HFFc6 (cell line): ENCODE measurements at regions not wholly inside any gene's neighbourhood (a gene's known extent, or its start where the extent isn't known, plus 50 kb on each side); places are given as distances from the start of the nearest gene placed in this dataset.

Experiments
- DNase-seq: peaks from one replicate; pipeline ENCODE4 v3.0.0-alpha.2; 2018
- H3K27ac Mint-ChIP-seq: 2 replicates; pipeline ENCODE4 v1.8.0; 2020; ENCODE audit warnings: mild to moderate bottlenecking, mixed read lengths
- H3K27me3 Mint-ChIP-seq: 2 replicates; pipeline ENCODE4 v1.8.0; 2021; ENCODE audit warnings: mild to moderate bottlenecking, moderate library complexity, mixed read lengths; ENCODE audit not compliant: insufficient read depth
- H3K36me3 Mint-ChIP-seq: 2 replicates; pipeline ENCODE4 v1.8.0; 2021; ENCODE audit warnings: low read depth, mixed read lengths
- H3K4me1 Mint-ChIP-seq: 2 replicates; pipeline ENCODE4 v1.8.0; 2020; ENCODE audit warnings: low read depth, mixed read lengths
- H3K4me3 Mint-ChIP-seq: 2 replicates; pipeline ENCODE4 v1.8.0; 2020; ENCODE audit warnings: mild to moderate bottlenecking, moderate library complexity, mixed read lengths
- H3K9me3 Mint-ChIP-seq: 2 replicates; pipeline ENCODE4 v1.8.0; 2020; ENCODE audit warnings: mild to moderate bottlenecking, mixed read lengths
- CTCF ChIP-seq: fragments of 200-600 bp; sonication (generic); IDR thresholded peaks from 2 replicates; pipeline ENCODE4 v1.5.0; 2021; ENCODE audit warnings: antibody characterized with exemption, mild to moderate bottlenecking

- H3K36me3 Mint-ChIP-seq, result peaks cover 4% of the 10 kb centered on the region; the same call in 1 of the 2 replicates
- H3K4me3 Mint-ChIP-seq, result peak overlapping the region; percentile 59
- no peaks in the 10 kb centered on the region for H3K9me3 Mint-ChIP-seq
Observed at GRCh38 chr2:64262816-64263215, 118.6 kb upstream of the PELI1 start.

GRCh38 chr2:64263315-64263714, 119.1 kb upstream of the PELI1 start:
- Mint-ChIP-seq H3K4me3 (peak overlapping the region; percentile 59), H3K9me3 (no peaks in the 10 kb centered on the region), H3K4me1 (peaks cover 48% of the 10 kb centered on the region), H3K36me3 (peaks cover 4% of the 10 kb centered on the region; the same call in 1 of the 2 replicates), H3K27ac (no peak overlapping the region), H3K27me3 (peaks cover 5% of the 10 kb centered on the region; the same call in 1 of the 2 replicates)
- DNase-seq, result peak; percentile 74
- TF ChIP-seq CTCF, result no peak

More at GRCh38 chr2:64262816-64263215, 118.6 kb upstream of the PELI1 start:
- TF ChIP-seq CTCF, result no peak
- Mint-ChIP-seq H3K4me1 (peaks cover 43% of the 10 kb centered on the region), H3K27me3 (peaks cover 5% of the 10 kb centered on the region; the same call in 1 of the 2 replicates), H3K27ac (no peak overlapping the region)
- DNase-seq, result no peak

- Mint-ChIP-seq H3K36me3 (peaks cover 10% of the 10 kb centered on the region), H3K9me3 (peaks cover 5% of the 10 kb centered on the region), H3K4me1 (peaks cover 49% of the 10 kb centered on the region), H3K27me3 (no peaks in the 10 kb centered on the region), H3K4me3 (no peak overlapping the region), H3K27ac (no peak overlapping the region)
- TF ChIP-seq CTCF, result no peak
- no peak for DNase-seq
Observed at GRCh38 chr2:64267699-64268098, 123.5 kb upstream of the PELI1 start.

- no peak for DNase-seq
- peaks cover 5% of the 10 kb centered on the region for H3K9me3 Mint-ChIP-seq
- TF ChIP-seq CTCF, result no peak
- H3K4me3 Mint-ChIP-seq, result no peak overlapping the region
- H3K36me3 Mint-ChIP-seq, result peaks cover 10% of the 10 kb centered on the region
- peaks cover 49% of the 10 kb centered on the region for H3K4me1 Mint-ChIP-seq
- no peaks in the 10 kb centered on the region; the same call in 1 of the 2 replicates for H3K27me3 Mint-ChIP-seq
- no peak overlapping the region for H3K27ac Mint-ChIP-seq
Observed at GRCh38 chr2:64268330-64269048, 124.3 kb upstream of the PELI1 start.

GRCh38 chr2:64273524-64274398, 129.5 kb upstream of the PELI1 start:
- Mint-ChIP-seq H3K4me1 (peaks cover 68% of the 10 kb centered on the region), H3K27me3 (no peaks in the 10 kb centered on the region; the same call in none of the 2 replicates), H3K36me3 (peaks cover 6% of the 10 kb centered on the region), H3K27ac (peak overlapping the region; percentile 83), H3K9me3 (peaks cover 5% of the 10 kb centered on the region), H3K4me3 (peak overlapping the region; percentile 56)
- TF ChIP-seq CTCF, result no peak
- peak; percentile 91 for DNase-seq
